ENCODE measurements at regions not wholly inside any gene's neighbourhood (a gene's known extent, or its start where the extent isn't known, plus 50 kb on each side); places are given as distances from the start of the nearest gene placed in this dataset.

DNA sequence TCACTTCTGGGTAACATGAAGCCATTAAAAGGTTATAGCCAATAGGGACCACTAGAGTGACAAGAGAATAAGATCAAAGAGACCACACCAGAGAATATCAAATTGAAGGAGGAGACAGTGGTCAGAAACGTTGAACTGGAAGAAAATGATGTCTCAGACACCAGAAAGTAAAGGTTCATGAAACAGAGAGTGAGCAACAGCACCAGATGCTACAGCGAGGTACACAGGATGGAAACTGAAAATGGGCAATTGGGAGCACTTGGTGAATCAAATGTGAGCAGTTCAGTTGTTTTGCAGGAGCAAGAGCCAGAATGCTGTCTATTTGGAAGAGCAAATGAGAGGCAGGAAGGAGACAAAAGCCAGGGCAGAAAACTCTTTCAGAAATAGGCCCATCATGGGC, 162.6 kb downstream of the SS18 start:
- intact Hi-C loops (cut with micrococcal nuclease; ENCODE audit: unreplicated experiment): no loop called here

DNA sequence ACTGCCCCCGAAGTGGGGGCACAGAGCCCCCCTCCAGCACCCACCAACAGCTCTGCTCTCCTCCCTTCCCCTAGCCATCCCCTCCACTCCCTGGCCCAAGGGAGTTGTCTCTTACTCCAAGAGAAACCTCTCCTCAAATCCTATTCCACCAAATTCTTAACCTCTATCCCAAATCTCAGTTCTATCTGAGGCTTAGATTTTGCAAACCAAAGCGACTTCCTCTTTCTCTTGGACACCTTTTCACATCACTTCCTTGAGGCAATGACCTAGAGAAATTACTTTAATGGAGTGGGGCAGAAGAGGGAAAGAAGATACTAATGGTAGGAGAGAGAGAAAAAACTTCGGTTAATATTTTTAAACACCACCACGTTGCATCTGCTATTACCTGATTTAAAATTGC, 167.2 kb downstream of the SS18 start:
- H3K36me3 ChIP-seq (ENCODE audit: insufficient read depth, low read length, poor library complexity, severe bottlenecking): no peaks in the 10 kb centered on the region
- no peaks in the 10 kb centered on the region for H3K4me1 ChIP-seq (ENCODE audit: insufficient read depth, low read length, poor library complexity, severe bottlenecking)
- TF ChIP-seq EZH2 (IDR thresholded peaks at IDR 0.05; ENCODE audit: borderline replicate concordance, low read depth, low read length, poor library complexity, severe bottlenecking): no peak
- TF ChIP-seq, protein P1, sequence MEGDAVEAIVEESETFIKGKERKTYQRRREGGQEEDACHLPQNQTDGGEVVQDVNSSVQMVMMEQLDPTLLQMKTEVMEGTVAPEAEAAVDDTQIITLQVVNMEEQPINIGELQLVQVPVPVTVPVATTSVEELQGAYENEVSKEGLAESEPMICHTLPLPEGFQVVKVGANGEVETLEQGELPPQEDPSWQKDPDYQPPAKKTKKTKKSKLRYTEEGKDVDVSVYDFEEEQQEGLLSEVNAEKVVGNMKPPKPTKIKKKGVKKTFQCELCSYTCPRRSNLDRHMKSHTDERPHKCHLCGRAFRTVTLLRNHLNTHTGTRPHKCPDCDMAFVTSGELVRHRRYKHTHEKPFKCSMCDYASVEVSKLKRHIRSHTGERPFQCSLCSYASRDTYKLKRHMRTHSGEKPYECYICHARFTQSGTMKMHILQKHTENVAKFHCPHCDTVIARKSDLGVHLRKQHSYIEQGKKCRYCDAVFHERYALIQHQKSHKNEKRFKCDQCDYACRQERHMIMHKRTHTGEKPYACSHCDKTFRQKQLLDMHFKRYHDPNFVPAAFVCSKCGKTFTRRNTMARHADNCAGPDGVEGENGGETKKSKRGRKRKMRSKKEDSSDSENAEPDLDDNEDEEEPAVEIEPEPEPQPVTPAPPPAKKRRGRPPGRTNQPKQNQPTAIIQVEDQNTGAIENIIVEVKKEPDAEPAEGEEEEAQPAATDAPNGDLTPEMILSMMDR (conservative IDR thresholded peaks at IDR 0.05; ENCODE audit: low read depth, low read length): no peak
- no peak overlapping the region for H3K4me3 ChIP-seq (ENCODE audit: low read depth, low read length, poor library complexity, severe bottlenecking)
- H3K27ac ChIP-seq (ENCODE audit: low read depth, low read length, poor library complexity, severe bottlenecking): no peak overlapping the region
- no peaks in the 10 kb centered on the region for H3K27me3 ChIP-seq (replicated peaks; ENCODE audit: insufficient read depth, low read depth, low read length, poor library complexity)
- intact Hi-C loops (cut with micrococcal nuclease; ENCODE audit: unreplicated experiment): loop anchor here (5.0 kb wide), 1 partner anchor 234 kb away; no protein-coding TSS in a partner anchor
- POLR2A ChIA-PET (ENCODE audit: low non-redundant PET): no interaction called here
- no peaks in the 10 kb centered on the region for H3K9me3 ChIP-seq (ENCODE audit: low read depth, low read length, poor library complexity, severe bottlenecking)
- CTCF ChIA-PET: no interaction called here
- DNase-seq (ENCODE audit: low spot score): no peak
- BruUV-seq (replicated peaks): no TSS peak

More for the DNA sequence above, 162.6 kb downstream of the SS18 start:
- Histone ChIP-seq H3K4me3 (ENCODE audit: low read depth, low read length, poor library complexity, severe bottlenecking) (no peak overlapping the region), H3K4me1 (ENCODE audit: insufficient read depth, low read length, poor library complexity, severe bottlenecking) (no peaks in the 10 kb centered on the region), H3K27ac (ENCODE audit: low read depth, low read length, poor library complexity, severe bottlenecking) (no peak overlapping the region), H3K9me3 (ENCODE audit: low read depth, low read length, poor library complexity, severe bottlenecking) (no peaks in the 10 kb centered on the region), H3K27me3 (replicated peaks; ENCODE audit: insufficient read depth, low read depth, low read length, poor library complexity) (no peaks in the 10 kb centered on the region), H3K36me3 (ENCODE audit: insufficient read depth, low read length, poor library complexity, severe bottlenecking) (no peaks in the 10 kb centered on the region)
- no TSS peak for BruUV-seq (replicated peaks)
- DNase-seq (ENCODE audit: low spot score): no peak
- TF ChIP-seq, protein P1 (conservative IDR thresholded peaks at IDR 0.05; ENCODE audit: low read depth, low read length): no peak
- no peak for TF ChIP-seq EZH2 (IDR thresholded peaks at IDR 0.05; ENCODE audit: borderline replicate concordance, low read depth, low read length, poor library complexity, severe bottlenecking)
- CTCF ChIA-PET: no interaction called here
- POLR2A ChIA-PET (ENCODE audit: low non-redundant PET): no interaction called here

DNA sequence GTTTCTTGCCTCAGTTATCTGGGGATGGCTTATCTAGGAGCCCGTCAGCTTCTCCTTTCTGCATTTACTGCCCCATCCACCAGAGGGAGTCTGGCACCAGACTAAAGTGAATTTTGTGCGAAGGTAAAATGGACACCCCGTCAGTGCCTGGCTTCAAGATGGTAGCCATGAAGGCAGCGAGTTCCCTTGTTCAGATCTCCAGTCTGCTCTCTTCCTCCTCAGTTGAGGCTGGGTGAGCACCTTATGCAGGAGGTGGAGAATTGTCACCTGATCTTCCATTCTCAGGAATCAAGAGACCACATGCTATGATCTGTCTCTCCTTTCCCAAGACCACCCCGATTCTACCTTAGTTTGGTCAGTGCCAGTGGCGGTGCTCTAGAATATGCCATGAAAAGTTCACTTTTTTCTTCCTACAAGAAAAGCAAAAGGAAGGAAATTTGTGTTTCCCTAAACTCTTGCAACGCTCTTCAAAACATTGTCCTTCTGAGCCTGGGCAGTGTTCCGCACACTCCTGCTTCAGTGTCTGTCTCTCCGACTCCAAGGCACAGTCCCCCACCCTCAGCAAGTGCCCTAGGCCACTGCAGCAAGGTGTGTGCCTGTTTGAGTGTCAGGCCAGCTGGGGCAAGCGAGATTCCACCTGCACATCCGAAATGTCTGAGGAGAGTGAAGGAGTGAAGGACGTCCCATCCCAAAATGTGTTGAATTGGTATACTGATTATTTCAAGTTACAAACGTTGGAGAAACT, 168.6 kb downstream of the SS18 start:
- Histone ChIP-seq H3K36me3 (ENCODE audit: insufficient read depth, low read length, poor library complexity, severe bottlenecking) (no peaks in the 10 kb centered on the region), H3K4me3 (ENCODE audit: low read depth, low read length, poor library complexity, severe bottlenecking) (no peak overlapping the region), H3K4me1 (ENCODE audit: insufficient read depth, low read length, poor library complexity, severe bottlenecking) (no peaks in the 10 kb centered on the region), H3K9me3 (ENCODE audit: low read depth, low read length, poor library complexity, severe bottlenecking) (no peaks in the 10 kb centered on the region), H3K27me3 (replicated peaks; ENCODE audit: insufficient read depth, low read depth, low read length, poor library complexity) (no peaks in the 10 kb centered on the region), H3K27ac (ENCODE audit: low read depth, low read length, poor library complexity, severe bottlenecking) (no peak overlapping the region)
- intact Hi-C loops (cut with micrococcal nuclease; ENCODE audit: unreplicated experiment): loop anchor here (5.0 kb wide), 1 partner anchor 235 kb away; no protein-coding TSS in a partner anchor
- BruUV-seq (replicated peaks): no TSS peak
- TF ChIP-seq EZH2 (IDR thresholded peaks at IDR 0.05; ENCODE audit: borderline replicate concordance, low read depth, low read length, poor library complexity, severe bottlenecking): no peak
- TF ChIP-seq, protein P1 (conservative IDR thresholded peaks at IDR 0.05; ENCODE audit: low read depth, low read length): peak; percentile 68
- CTCF ChIA-PET: no interaction called here
- DNase-seq (ENCODE audit: low spot score): peak; percentile 57
- POLR2A ChIA-PET (ENCODE audit: low non-redundant PET): no interaction called here

Data from A673 (cell line).